ENCODE measurements at regions not wholly inside any gene's neighbourhood (a gene's known extent, or its start where the extent isn't known, plus 50 kb on each side); places are given as distances from the start of the nearest gene placed in this dataset.

GRCh38 chr1:55288245-55288644 is 73.1 kb upstream of the USP24 start:
- Histone ChIP-seq H3K4me2 (ENCODE audit: low read depth, low read length, poor library complexity, severe bottlenecking) (no peak overlapping the region), H3K9me2 (replicated peaks; ENCODE audit: low read depth, low read length) (no peaks in the 10 kb centered on the region), H3K9me3 (ENCODE audit: insufficient read depth, low read depth, low read length) (no peaks in the 10 kb centered on the region), H3K27me3 (ENCODE audit: insufficient read depth, low read length, poor library complexity, severe bottlenecking) (no peaks in the 10 kb centered on the region), H3F3A (ENCODE audit: low read depth) (no peaks in the 10 kb centered on the region), H3K79me2 (ENCODE audit: insufficient read depth, low read length) (no peaks in the 10 kb centered on the region), H3K9ac (ENCODE audit: low read depth, low read length, poor library complexity, severe bottlenecking) (no peak overlapping the region), H4K20me1 (ENCODE audit: insufficient read depth, low read length, poor library complexity, severe bottlenecking) (no peaks in the 10 kb centered on the region), H2AFZ (ENCODE audit: low read length) (no peak overlapping the region), H3K36me3 (ENCODE audit: insufficient read depth, low read length) (no peaks in the 10 kb centered on the region), H3K4me3 (ENCODE audit: low read length, poor library complexity, severe bottlenecking) (no peak overlapping the region), H3K4me1 (ENCODE audit: insufficient read depth, low read length, poor library complexity, severe bottlenecking) (no peaks in the 10 kb centered on the region)
- TF ChIP-seq CTCF (conservative IDR thresholded peaks at IDR 0.05; ENCODE audit: low read length) (no peak), EZH2phosphoT487 (IDR thresholded peaks at IDR 0.05; ENCODE audit: borderline replicate concordance) (no peak)

GRCh38 chr1:55287723-55288122 is 72.6 kb upstream of the USP24 start:
- no peaks in the 10 kb centered on the region for H3K79me2 ChIP-seq (ENCODE audit: insufficient read depth, low read length)
- no peaks in the 10 kb centered on the region for H3K27me3 ChIP-seq (ENCODE audit: insufficient read depth, low read length, poor library complexity, severe bottlenecking)
- H3K9me3 ChIP-seq (ENCODE audit: insufficient read depth, low read depth, low read length), result no peaks in the 10 kb centered on the region
- no peak overlapping the region for H3K4me2 ChIP-seq (ENCODE audit: low read depth, low read length, poor library complexity, severe bottlenecking)
- H2AFZ ChIP-seq (ENCODE audit: low read length), result no peak overlapping the region
- no peak overlapping the region for H3K9ac ChIP-seq (ENCODE audit: low read depth, low read length, poor library complexity, severe bottlenecking)
- no peak overlapping the region for H3K4me3 ChIP-seq (ENCODE audit: low read length, poor library complexity, severe bottlenecking)
- H3K9me2 ChIP-seq (replicated peaks; ENCODE audit: low read depth, low read length), result no peaks in the 10 kb centered on the region
- TF ChIP-seq EZH2phosphoT487 (IDR thresholded peaks at IDR 0.05; ENCODE audit: borderline replicate concordance) (no peak), CTCF (conservative IDR thresholded peaks at IDR 0.05; ENCODE audit: low read length) (no peak)
- no peaks in the 10 kb centered on the region for H3F3A ChIP-seq (ENCODE audit: low read depth)
- H3K36me3 ChIP-seq (ENCODE audit: insufficient read depth, low read length), result no peaks in the 10 kb centered on the region
- H3K4me1 ChIP-seq (ENCODE audit: insufficient read depth, low read length, poor library complexity, severe bottlenecking), result no peaks in the 10 kb centered on the region
- H4K20me1 ChIP-seq (ENCODE audit: insufficient read depth, low read length, poor library complexity, severe bottlenecking), result no peaks in the 10 kb centered on the region

- Histone ChIP-seq H3K4me3 (ENCODE audit: low read length, poor library complexity, severe bottlenecking) (no peak overlapping the region), H3K9ac (ENCODE audit: low read depth, low read length, poor library complexity, severe bottlenecking) (no peak overlapping the region), H3K4me2 (ENCODE audit: low read depth, low read length, poor library complexity, severe bottlenecking) (no peak overlapping the region), H3K27me3 (ENCODE audit: insufficient read depth, low read length, poor library complexity, severe bottlenecking) (no peaks in the 10 kb centered on the region), H3K9me2 (replicated peaks; ENCODE audit: low read depth, low read length) (no peaks in the 10 kb centered on the region), H3K9me3 (ENCODE audit: insufficient read depth, low read depth, low read length) (no peaks in the 10 kb centered on the region), H3F3A (ENCODE audit: low read depth) (no peaks in the 10 kb centered on the region), H3K4me1 (ENCODE audit: insufficient read depth, low read length, poor library complexity, severe bottlenecking) (no peaks in the 10 kb centered on the region), H3K79me2 (ENCODE audit: insufficient read depth, low read length) (no peaks in the 10 kb centered on the region), H3K36me3 (ENCODE audit: insufficient read depth, low read length) (no peaks in the 10 kb centered on the region), H4K20me1 (ENCODE audit: insufficient read depth, low read length, poor library complexity, severe bottlenecking) (no peaks in the 10 kb centered on the region), H2AFZ (ENCODE audit: low read length) (no peak overlapping the region)
- TF ChIP-seq CTCF (conservative IDR thresholded peaks at IDR 0.05; ENCODE audit: low read length), result no peak
- no peak for TF ChIP-seq EZH2phosphoT487 (IDR thresholded peaks at IDR 0.05; ENCODE audit: borderline replicate concordance)
These were observed 71.9 kb upstream of the USP24 start for GRCh38 chr1:55286856-55287602.

Measured in Loucy (cell line).